RWPE1 (cell line): ENCODE measurements at regions not wholly inside any gene's neighbourhood (a gene's known extent, or its start where the extent isn't known, plus 50 kb on each side); places are given as distances from the start of the nearest gene placed in this dataset.

Experiments used
- CTCF ChIA-PET: fragments of 350-600 bp; sonication (Branson Sonifier 250); formaldehyde crosslinking; extraction: SDS; loops from one replicate; lab custom pipeline; 2021; lab: Yijun Ruan, JAX
- POLR2A ChIA-PET: fragments of 400-600 bp; formaldehyde crosslinking; extraction: SDS; loops from one replicate; lab custom pipeline; 2020; ENCODE audit warnings: antibody characterized with exemption; ENCODE audit not compliant: low non-redundant PET; lab: Yijun Ruan, JAX
- DNase-seq: peaks from one replicate; pipeline ENCODE4 v3.0.0; 2012; ENCODE audit warnings: low spot score
- H3K27ac ChIP-seq: fragments of 450-650 bp; 2 replicates; pipeline ENCODE4 v1.5.1; 2017
- CTCF ChIP-seq: fragments of 450-650 bp; conservative IDR thresholded peaks from 2 replicates; pipeline ENCODE4 v1.5.1; 2017; ENCODE audit warnings: low read depth, mild to moderate bottlenecking

GRCh38 chr19:28726533-28727479 is 486.1 kb downstream of the UQCRFS1 start:
- ChIA-PET CTCF (no interaction called here), POLR2A (no interaction called here)
- TF ChIP-seq CTCF = no peak
- H3K27ac ChIP-seq = no peak overlapping the region
- no peak for DNase-seq

- no peak for TF ChIP-seq CTCF
- POLR2A ChIA-PET = no interaction called here
- H3K27ac ChIP-seq = no peak overlapping the region
- no peak for DNase-seq
- CTCF ChIA-PET = no interaction called here
These were observed 494.0 kb downstream of the UQCRFS1 start for GRCh38 chr19:28718909-28719308.

GRCh38 chr19:28715157-28715556 is 497.8 kb downstream of the UQCRFS1 start:
- ChIA-PET POLR2A (no interaction called here), CTCF (no interaction called here)
- H3K27ac ChIP-seq = no peak overlapping the region
- TF ChIP-seq CTCF = no peak
- no peak for DNase-seq

GRCh38 chr19:28711411-28711810 is 501.5 kb downstream of the UQCRFS1 start:
- TF ChIP-seq CTCF = no peak
- ChIA-PET CTCF (no interaction called here), POLR2A (no interaction called here)
- DNase-seq = no peak
- no peak overlapping the region for H3K27ac ChIP-seq

- ChIA-PET POLR2A (no interaction called here), CTCF (interaction anchor here (0.6 to 0.9 kb wide), 5 partner anchors 13 to 1013 kb away, joined by 3 to 5 read pairs (median 4); no protein-coding TSS in a partner anchor)
- H3K27ac ChIP-seq = no peak overlapping the region
- DNase-seq = peak; percentile 26
- peak; percentile 56 for TF ChIP-seq CTCF
These were observed 502.7 kb downstream of the UQCRFS1 start for GRCh38 chr19:28710278-28710677.

- H3K27ac ChIP-seq = no peak overlapping the region
- CTCF ChIA-PET = interaction anchor here (0.6 kb wide), 1 partner anchor 241 kb away, joined by 9 read pairs; no protein-coding TSS in a partner anchor
- POLR2A ChIA-PET = no interaction called here
- no peak for DNase-seq
- TF ChIP-seq CTCF = no peak
These were observed 506.3 kb downstream of the UQCRFS1 start for GRCh38 chr19:28706693-28707092.
